ENCODE measurements at regions not wholly inside any gene's neighbourhood (a gene's known extent, or its start where the extent isn't known, plus 50 kb on each side); places are given as distances from the start of the nearest gene placed in this dataset.
"Not testable (repeated sequence)": the region's sequence is repeated elsewhere in the genome, so short reads cannot be mapped to it uniquely, and the experiment has no call there.

GRCh38 chr13:89287381-89287780 is 1616.2 kb downstream of the SLITRK5 start:
- no peak for DNase-seq (ENCODE audit: low spot score)
- no peak for FAIRE-seq

- FAIRE-seq (no peak), DNase-seq (ENCODE audit: low spot score) (no peak)
Observed at GRCh38 chr13:89294115-89294867, 1623.1 kb downstream of the SLITRK5 start.

GRCh38 chr13:89307278-89307677 is 1636.1 kb downstream of the SLITRK5 start:
- FAIRE-seq (no peak), DNase-seq (ENCODE audit: low spot score) (no peak)

GRCh38 chr13:89310943-89311672 is 1639.9 kb downstream of the SLITRK5 start:
- no peak for FAIRE-seq
- DNase-seq (ENCODE audit: low spot score), result no peak

GRCh38 chr13:89315287-89315686 is 1644.1 kb downstream of the SLITRK5 start:
- DNase-seq (ENCODE audit: low spot score) (no peak), FAIRE-seq (no peak)

GRCh38 chr13:89322466-89322865 is 1651.3 kb downstream of the SLITRK5 start:
- FAIRE-seq (no peak), DNase-seq (ENCODE audit: low spot score) (no peak)

GRCh38 chr13:89324582-89324981 is 1653.4 kb downstream of the SLITRK5 start:
- DNase-seq (ENCODE audit: low spot score), result no peak
- no peak for FAIRE-seq

GRCh38 chr13:89343165-89343564 is 1672.0 kb downstream of the SLITRK5 start:
- DNase-seq (ENCODE audit: low spot score), result no peak
- FAIRE-seq, result no peak

GRCh38 chr13:89352384-89352783 is 1681.2 kb downstream of the SLITRK5 start:
- FAIRE-seq (no peak), DNase-seq (ENCODE audit: low spot score) (no peak)

- DNase-seq (ENCODE audit: low spot score), result no peak
- no peak for FAIRE-seq
Observed at GRCh38 chr13:89361909-89362308, 1690.7 kb downstream of the SLITRK5 start.

- DNase-seq (ENCODE audit: low spot score), result no peak
- no peak for FAIRE-seq
Observed at GRCh38 chr13:89363144-89363543, 1692.0 kb downstream of the SLITRK5 start.

GRCh38 chr13:89372193-89372592 is 1701.0 kb downstream of the SLITRK5 start:
- FAIRE-seq (no peak), DNase-seq (ENCODE audit: low spot score) (no peak)

GRCh38 chr13:89375839-89376238 is 1704.7 kb downstream of the SLITRK5 start:
- FAIRE-seq (no peak), DNase-seq (ENCODE audit: low spot score) (no peak)

GRCh38 chr13:89380101-89380500 is 1708.9 kb downstream of the SLITRK5 start:
- FAIRE-seq (peak; percentile 90), DNase-seq (ENCODE audit: low spot score) (peak; percentile 73)

GRCh38 chr13:89382981-89383380 is 1711.8 kb downstream of the SLITRK5 start:
- DNase-seq (ENCODE audit: low spot score) (no peak), FAIRE-seq (no peak)

- no peak for FAIRE-seq
Observed at GRCh38 chr13:89383891-89384290, 1712.7 kb downstream of the SLITRK5 start.

GRCh38 chr13:89393758-89394304 is 1722.7 kb downstream of the SLITRK5 start:
- FAIRE-seq (no peak), DNase-seq (ENCODE audit: low spot score) (no peak)

More at GRCh38 chr13:89383891-89384290, 1712.7 kb downstream of the SLITRK5 start:
- DNase-seq (ENCODE audit: low spot score), result no peak

- FAIRE-seq (peak; percentile 64), DNase-seq (ENCODE audit: low spot score) (peak; percentile 59)
Observed at GRCh38 chr13:89401264-89401675, 1730.1 kb downstream of the SLITRK5 start.

- FAIRE-seq, result no peak
- DNase-seq (ENCODE audit: low spot score), result no peak
Observed at GRCh38 chr13:89402211-89402610, 1731.0 kb downstream of the SLITRK5 start.

GRCh38 chr13:89406096-89406495 is 1734.9 kb downstream of the SLITRK5 start:
- DNase-seq (ENCODE audit: low spot score); FAIRE-seq: not testable (repeated sequence)

- no peak for FAIRE-seq
- no peak for DNase-seq (ENCODE audit: low spot score)
Observed at GRCh38 chr13:89407357-89407756, 1736.2 kb downstream of the SLITRK5 start.

- no peak for DNase-seq (ENCODE audit: low spot score)
Observed at GRCh38 chr13:89432997-89433396, 1761.8 kb downstream of the SLITRK5 start.

More at GRCh38 chr13:89432997-89433396, 1761.8 kb downstream of the SLITRK5 start:
- FAIRE-seq, result no peak

Data from RCC 7860 (cell line).